ENCODE measurements at regions not wholly inside any gene's neighbourhood (a gene's known extent, or its start where the extent isn't known, plus 50 kb on each side); places are given as distances from the start of the nearest gene placed in this dataset.

GRCh38 chr5:120141076-120141475 lies 323.0 kb upstream of the PRR16 start:
- dilution Hi-C loops (cut with HindIII; ENCODE audit: low sequenced_read_pairs, unreplicated experiment): no loop called here
- H3K4ac ChIP-seq (ENCODE audit: low read depth, low read length): no peak overlapping the region

More at GRCh38 chr5:120141076-120141475, 323.0 kb upstream of the PRR16 start:
- Histone ChIP-seq H4K5ac (ENCODE audit: low read depth, low read length) (no peak overlapping the region), H3K36me3 (ENCODE audit: control insufficient read depth, insufficient read depth, low read length) (no peaks in the 10 kb centered on the region; the same call in 1 of the 2 replicates), H3K9ac (ENCODE audit: low read depth, low read length) (no peak overlapping the region), H3K79me1 (ENCODE audit: low read depth in 1 of 2, low read length in 2 of 2) (no peaks in the 10 kb centered on the region), H4K20me1 (ENCODE audit: insufficient read depth, low read length) (no peaks in the 10 kb centered on the region), H4K8ac (ENCODE audit: low read depth in 2 of 2, low read length in 2 of 2) (no peak overlapping the region), H2AFZ (replicated peaks; ENCODE audit: low read length, poor library complexity) (no peak overlapping the region), H3K4me2 (ENCODE audit: low read depth, low read length) (no peak overlapping the region), H2BK5ac (ENCODE audit: low read depth, low read length, poor library complexity, severe bottlenecking) (no peak overlapping the region), H3K9me3 (ENCODE audit: control insufficient read depth, insufficient read depth, low read length) (peaks cover 9% of the 10 kb centered on the region), H3K18ac (ENCODE audit: low read depth, low read length) (no peak overlapping the region), H3K56ac (ENCODE audit: extremely low read depth, insufficient read depth, low read length) (no peak overlapping the region), H2AK5ac (ENCODE audit: low read depth, low read length) (0 out of 2 replicates have a peak overlapping the region, but pooled peaks have one; percentile 18), H3K14ac (replicated peaks; ENCODE audit: low read depth, low read length) (no peak overlapping the region), H3K27me3 (ENCODE audit: control insufficient read depth, insufficient read depth, low read length) (no peaks in the 10 kb centered on the region), H2BK20ac (ENCODE audit: low read depth, low read length) (no peak overlapping the region), H3K23ac (ENCODE audit: low read depth, low read length) (no peak overlapping the region), H2AK9ac (replicated peaks; ENCODE audit: low read depth, low read length, poor library complexity) (no peak overlapping the region), H4K91ac (ENCODE audit: insufficient read depth, low read depth, low read length) (no peak overlapping the region), H2BK15ac (ENCODE audit: low read depth, low read length) (no peak overlapping the region), H3K4me1 (ENCODE audit: control insufficient read depth, insufficient read depth, low read length) (peaks cover 15% of the 10 kb centered on the region), H3K27ac (ENCODE audit: insufficient read depth, low read length) (no peak overlapping the region), H3K9me1 (ENCODE audit: insufficient read depth, low read length) (peaks cover 9% of the 10 kb centered on the region; the same call in 1 of the 2 replicates), H2BK120ac (ENCODE audit: low read depth, low read length) (peak overlapping the region; percentile 36; the same call in 1 of the 2 replicates), H3K4me3 (ENCODE audit: insufficient read depth, low read depth, low read length) (no peak overlapping the region)
- intact Hi-C loops (cut with micrococcal nuclease): no loop called here
- CTCF ChIA-PET: no interaction called here
- POLR2A ChIA-PET (ENCODE audit: unreplicated experiment): no interaction called here
- ATAC-seq (ENCODE audit: low read depth): no peak
- no peak for TF ChIP-seq MXI1 (IDR thresholded peaks at IDR 0.05; ENCODE audit: borderline replicate concordance, low read depth, low read length)
- no peak for TF ChIP-seq CTCF (conservative IDR thresholded peaks at IDR 0.05; ENCODE audit: low read depth, low read length)
- TF ChIP-seq CEBPB (IDR thresholded peaks at IDR 0.05; ENCODE audit: low read depth, low read length): no peak
- no peak for TF ChIP-seq NFE2L2 (IDR thresholded peaks at IDR 0.05; ENCODE audit: low read depth, low read length)
- no peak for TF ChIP-seq RAD21 (IDR thresholded peaks at IDR 0.05; ENCODE audit: low read length)
- TF ChIP-seq BHLHE40 (IDR thresholded peaks at IDR 0.05; ENCODE audit: low read depth, low read length): no peak
- BruUV-seq (replicated peaks): no TSS peak
- WGBS, 2 experiments (ENCODE audit: extremely low coverage in 2 of 2, insufficient read length in 1 of 2): no CpG with 5 or more reads among the region's 2 CpGs
- DNase-seq: no peak
- in situ Hi-C loops (cut with MboI; ENCODE audit: low sequenced_read_pairs): no loop called here
